Pancreas (tissue), 10 donors: ENCODE measurements at regions not wholly inside any gene's neighbourhood (a gene's known extent, or its start where the extent isn't known, plus 50 kb on each side); places are given as distances from the start of the nearest gene placed in this dataset.
A peak's percentile ranks its signal among the peaks of the same experiment; 100 is the strongest.

Experiments
- ATAC-seq, 4 donors: fragments of 200-7000 bp; cut with Tn5 transposase; one replicate each; pipeline versions ENCODE4 v1.8.0 to v1.9.1; 2020; ENCODE audit warnings: mild to moderate bottlenecking in 4 of 4, moderate library complexity in 4 of 4
- DNase-seq, 6 donors: peaks; one replicate each; pipeline ENCODE4 v3.0.0-alpha.2; 2020
- FAIRE-seq: peaks from 2 replicates; lab custom pipeline; 2012; peaks lifted over from hg19 to GRCh38; lab: Jason Lieb, UNC
- H3K27ac ChIP-seq, 4 donors: fragments of 200-600 bp; sonication (generic); 1 replicate in 3 of 4; 2 replicates in 1 of 4; pipeline versions ENCODE4 v1.5.0 to v1.8.0; 2020
- H3K27me3 ChIP-seq, 4 donors: fragments of 200-600 bp; one replicate each; pipeline ENCODE4 v1.8.0; 2021
- H3K36me3 ChIP-seq, 3 donors: fragments of 200-600 bp; sonication (generic) in 1 of 3; one replicate each; pipeline versions ENCODE4 v1.5.0 to v1.8.0; 2020 to 2021
- H3K4me1 ChIP-seq, 3 donors: fragments of 200-600 bp; one replicate each; pipeline ENCODE4 v1.8.0; 2021
- H3K4me3 ChIP-seq, 4 donors: fragments of 200-600 bp; sonication (generic) in 2 of 4; one replicate each; pipeline versions ENCODE4 v1.5.0 to v1.8.0; 2020 to 2021
- H3K9me3 ChIP-seq, 4 donors: fragments of 200-600 bp; one replicate each; pipeline ENCODE4 v1.8.0; 2021
- WGBS, 2 donors: extraction: QIAGEN DNeasy Blood & Tissue Kit; methylation state at CpG; one replicate each; pipeline ENCODE4 v1.1.7; 2013; 5-methylcytosine and 5-hydroxymethylcytosine counted together
- intact Hi-C, 3 donors: fragments of 100-400 bp; cut with DNase I; formaldehyde crosslinking; loops; one replicate each; pipeline versions ENCODE4 v1.11.1 to v1.14.2; 2022
- TF ChIP-seq, protein P1 (sequence below), 4 donors: fragments of 200-600 bp; sonication (generic) in 3 of 4; IDR thresholded peaks; one replicate each; pipeline versions ENCODE4 v1.5.0 to v1.8.0; 2021; ENCODE audit warnings: antibody characterized with exemption in 4 of 4
- donor health status: healthy with polysubstance abuse.
- donor health status: DM: no; HTN: no; CAD: no; lungs with moderate emphysema.
- donor health status: DM: no; HTN: no; CAD: no.
- donor health status: control.
- donor health status: control.
- donor health status: Bipolar disorder and iron deficiency.
- donor health status: DM: yes; HTN: yes; CAD: no.
- donor health status: DM: no; HTN: no; CAD: no.
- donor health status: DM: no; HTN: no; CAD: no.
- donor health status: DM: yes; HTN: yes; CAD: no.

GRCh38 chr2:173552531-173552930, 197.9 kb downstream of the CDCA7 start:
- ATAC-seq (no peak), FAIRE-seq (no peak), DNase-seq (no peak)
- H3K36me3 ChIP-seq = no peaks in the 10 kb centered on the region
- 52 to 63% methylated on average over 3 of the region's 3 CpGs for WGBS, 2 donors
- no peaks in the 10 kb centered on the region for H3K27me3 ChIP-seq
- no peaks in the 10 kb centered on the region for H3K4me1 ChIP-seq
- H3K9me3 ChIP-seq = no peaks in the 10 kb centered on the region
- no peak overlapping the region for H3K4me3 ChIP-seq
- TF ChIP-seq, protein P1, sequence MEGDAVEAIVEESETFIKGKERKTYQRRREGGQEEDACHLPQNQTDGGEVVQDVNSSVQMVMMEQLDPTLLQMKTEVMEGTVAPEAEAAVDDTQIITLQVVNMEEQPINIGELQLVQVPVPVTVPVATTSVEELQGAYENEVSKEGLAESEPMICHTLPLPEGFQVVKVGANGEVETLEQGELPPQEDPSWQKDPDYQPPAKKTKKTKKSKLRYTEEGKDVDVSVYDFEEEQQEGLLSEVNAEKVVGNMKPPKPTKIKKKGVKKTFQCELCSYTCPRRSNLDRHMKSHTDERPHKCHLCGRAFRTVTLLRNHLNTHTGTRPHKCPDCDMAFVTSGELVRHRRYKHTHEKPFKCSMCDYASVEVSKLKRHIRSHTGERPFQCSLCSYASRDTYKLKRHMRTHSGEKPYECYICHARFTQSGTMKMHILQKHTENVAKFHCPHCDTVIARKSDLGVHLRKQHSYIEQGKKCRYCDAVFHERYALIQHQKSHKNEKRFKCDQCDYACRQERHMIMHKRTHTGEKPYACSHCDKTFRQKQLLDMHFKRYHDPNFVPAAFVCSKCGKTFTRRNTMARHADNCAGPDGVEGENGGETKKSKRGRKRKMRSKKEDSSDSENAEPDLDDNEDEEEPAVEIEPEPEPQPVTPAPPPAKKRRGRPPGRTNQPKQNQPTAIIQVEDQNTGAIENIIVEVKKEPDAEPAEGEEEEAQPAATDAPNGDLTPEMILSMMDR (IDR thresholded peaks at IDR 0.05) = no peak
- intact Hi-C loops = no loop called here
- H3K27ac ChIP-seq = no peak overlapping the region

- FAIRE-seq = no peak
- H3K4me3 ChIP-seq = no peak overlapping the region
- TF ChIP-seq, protein P1 (IDR thresholded peaks at IDR 0.05) = no peak
- no peak overlapping the region for H3K27ac ChIP-seq
- intact Hi-C loops = no loop called here
- WGBS, 2 donors = 62 to 75% methylated on average over 6 of the region's 6 CpGs
- DNase-seq = no peak
- H3K27me3 ChIP-seq = no peaks in the 10 kb centered on the region
- no peaks in the 10 kb centered on the region for H3K4me1 ChIP-seq
- no peaks in the 10 kb centered on the region for H3K9me3 ChIP-seq
- no peak for ATAC-seq
- no peaks in the 10 kb centered on the region for H3K36me3 ChIP-seq
These were observed 198.9 kb downstream of the CDCA7 start for GRCh38 chr2:173553593-173553992.

- Histone ChIP-seq H3K36me3 (no peaks in the 10 kb centered on the region), H3K4me3 (no peak overlapping the region), H3K27me3 (no peaks in the 10 kb centered on the region), H3K4me1 (no peaks in the 10 kb centered on the region), H3K9me3 (no peaks in the 10 kb centered on the region), H3K27ac (no peak overlapping the region)
- no peak for DNase-seq
- WGBS, 2 donors = 0 to 4% methylated on average over 1 of the region's 1 CpG
- intact Hi-C loops = no loop called here
- TF ChIP-seq, protein P1 (IDR thresholded peaks at IDR 0.05) = no peak
- no peak for FAIRE-seq
- peak in 2 of 4 donors; percentile 28 to 52 for ATAC-seq
These were observed 201.2 kb downstream of the CDCA7 start for GRCh38 chr2:173555833-173556232.

DNA sequence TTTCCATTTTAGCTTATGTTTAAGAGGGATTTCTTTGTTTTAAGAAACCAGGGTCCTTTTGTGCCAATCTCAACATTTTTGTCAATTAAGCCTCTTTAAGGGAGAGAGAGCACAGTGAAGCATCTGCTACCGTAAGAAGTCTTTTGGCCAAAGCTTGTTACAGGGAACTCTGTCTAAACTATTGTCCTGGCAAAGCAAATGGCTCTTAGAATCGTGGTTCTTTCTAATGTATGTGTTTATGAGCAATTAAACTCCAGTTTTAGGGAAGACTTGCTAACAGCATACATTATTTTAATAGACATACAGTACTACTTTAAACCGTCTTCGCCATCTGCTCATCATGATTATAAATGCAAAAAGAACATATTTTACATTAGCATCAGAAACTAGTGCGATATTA, 202.1 kb downstream of the CDCA7 start:
- Histone ChIP-seq H3K27ac (no peak overlapping the region), H3K27me3 (no peaks in the 10 kb centered on the region), H3K9me3 (no peaks in the 10 kb centered on the region), H3K4me3 (no peak overlapping the region), H3K36me3 (no peaks in the 10 kb centered on the region), H3K4me1 (no peaks in the 10 kb centered on the region)
- TF ChIP-seq, protein P1 (IDR thresholded peaks at IDR 0.05) = no peak
- no peak for FAIRE-seq
- WGBS, 2 donors = 71 to 75% methylated on average over 5 of the region's 5 CpGs
- no peak for DNase-seq
- intact Hi-C loops = no loop called here
- no peak for ATAC-seq

- H3K36me3 ChIP-seq = no peaks in the 10 kb centered on the region
- no peaks in the 10 kb centered on the region for H3K9me3 ChIP-seq
- TF ChIP-seq, protein P1 (IDR thresholded peaks at IDR 0.05) = no peak
- WGBS, 2 donors = 83 to 94% methylated on average over 2 of the region's 2 CpGs
- FAIRE-seq (no peak), DNase-seq (no peak), ATAC-seq (no peak)
- H3K4me1 ChIP-seq = no peaks in the 10 kb centered on the region
- H3K27me3 ChIP-seq = no peaks in the 10 kb centered on the region
- no peak overlapping the region for H3K27ac ChIP-seq
- no peak overlapping the region for H3K4me3 ChIP-seq
- intact Hi-C loops = no loop called here
These were observed 202.8 kb downstream of the CDCA7 start for GRCh38 chr2:173557497-173557896.
